GM18870 (cell line): ENCODE measurements at regions not wholly inside any gene's neighbourhood (a gene's known extent, or its start where the extent isn't known, plus 50 kb on each side); places are given as distances from the start of the nearest gene placed in this dataset.

Experiments used
- ATAC-seq: cut with Tn5 transposase; IDR thresholded peaks from one replicate; pipeline ENCODE4 v1.9.1; 2021; ENCODE audit warnings: moderate library complexity; ENCODE audit not compliant: unreplicated experiment

GRCh38 chr5:133744051-133744959 lies 132.0 kb upstream of the FSTL4 start:
- no peak for ATAC-seq

GRCh38 chr5:133742431-133742988 lies 130.2 kb upstream of the FSTL4 start:
- ATAC-seq, result no peak

- no peak for ATAC-seq
Observed at GRCh38 chr5:133741818-133742355, 129.5 kb upstream of the FSTL4 start.

- no peak for ATAC-seq
Observed at GRCh38 chr5:133741396-133741795, 129.1 kb upstream of the FSTL4 start.

GRCh38 chr5:133739181-133739780 lies 126.9 kb upstream of the FSTL4 start:
- no peak for ATAC-seq

- ATAC-seq, result no peak
Observed at GRCh38 chr5:133738271-133738670, 125.9 kb upstream of the FSTL4 start.

GRCh38 chr5:133736512-133736911 lies 124.2 kb upstream of the FSTL4 start:
- no peak for ATAC-seq

- ATAC-seq, result no peak
Observed at GRCh38 chr5:133735346-133735745, 123.0 kb upstream of the FSTL4 start.

- no peak for ATAC-seq
Observed at GRCh38 chr5:133734916-133735315, 122.6 kb upstream of the FSTL4 start.

- ATAC-seq, result no peak
Observed at GRCh38 chr5:133732536-133732935, 120.2 kb upstream of the FSTL4 start.

GRCh38 chr5:133731951-133732350 lies 119.6 kb upstream of the FSTL4 start:
- no peak for ATAC-seq

GRCh38 chr5:133730866-133731265 lies 118.5 kb upstream of the FSTL4 start:
- ATAC-seq, result no peak

GRCh38 chr5:133730346-133730745 lies 118.0 kb upstream of the FSTL4 start:
- no peak for ATAC-seq

GRCh38 chr5:133729800-133730199 lies 117.5 kb upstream of the FSTL4 start:
- ATAC-seq, result no peak

- no peak for ATAC-seq
Observed at GRCh38 chr5:133728475-133728874, 116.1 kb upstream of the FSTL4 start.

- ATAC-seq, result no peak
Observed at GRCh38 chr5:133727636-133728035, 115.3 kb upstream of the FSTL4 start.

- ATAC-seq, result no peak
Observed at GRCh38 chr5:133723651-133724366, 111.5 kb upstream of the FSTL4 start.

- no peak for ATAC-seq
Observed at GRCh38 chr5:133723126-133723525, 110.8 kb upstream of the FSTL4 start.

- no peak for ATAC-seq
Observed at GRCh38 chr5:133721365-133721764, 109.0 kb upstream of the FSTL4 start.

- no peak for ATAC-seq
Observed at GRCh38 chr5:133718457-133718856, 106.1 kb upstream of the FSTL4 start.

GRCh38 chr5:133716532-133717183 lies 104.3 kb upstream of the FSTL4 start:
- ATAC-seq, result no peak
